Astrocyte of the spinal cord (primary cell): ENCODE measurements at regions not wholly inside any gene's neighbourhood (a gene's known extent, or its start where the extent isn't known, plus 50 kb on each side); places are given as distances from the start of the nearest gene placed in this dataset.
"Not testable (repeated sequence)": the region's sequence is repeated elsewhere in the genome, so short reads cannot be mapped to it uniquely, and the experiment has no call there.

ENCODE experiments used
- DNase-seq: peaks from one replicate; pipeline ENCODE4 v3.0.0; 2011; ENCODE audit warnings: low read depth, low spot score
- H3K4me3 ChIP-seq: 2 replicates; pipeline ENCODE4 v1.5.1; 2011; ENCODE audit warnings: low read depth, mild to moderate bottlenecking, low read length, moderate library complexity
- CTCF ChIP-seq: IDR thresholded peaks from 2 replicates; pipeline ENCODE4 v1.5.1; 2012; ENCODE audit warnings: low read depth, mild to moderate bottlenecking, low read length, inconsistent platforms
- in situ Hi-C: cut with HindIII; loops from 2 replicates; pipeline ENCODE4 v1.10.0; 2017; ENCODE audit warnings: low sequenced_read_pairs

- H3K4me3 ChIP-seq = no peak overlapping the region
- DNase-seq = no peak
- no peak for TF ChIP-seq CTCF
- in situ Hi-C loops = no loop called here
Measured at GRCh38 chr11:126135235-126136176, 72.8 kb upstream of the CDON start.

GRCh38 chr11:126134461-126135155 lies 71.9 kb upstream of the CDON start:
- in situ Hi-C loops = no loop called here
- TF ChIP-seq CTCF = no peak
- no peak overlapping the region for H3K4me3 ChIP-seq
- no peak for DNase-seq

GRCh38 chr11:126133901-126134300 lies 71.2 kb upstream of the CDON start:
- DNase-seq = no peak
- H3K4me3 ChIP-seq = no peak overlapping the region
- in situ Hi-C loops = no loop called here
- TF ChIP-seq CTCF = no peak

GRCh38 chr11:126132319-126132718 lies 69.7 kb upstream of the CDON start:
- in situ Hi-C loops = no loop called here
- no peak for TF ChIP-seq CTCF
- peak; percentile 41 for DNase-seq
- no peak overlapping the region for H3K4me3 ChIP-seq

GRCh38 chr11:126130781-126131180 lies 68.1 kb upstream of the CDON start:
- DNase-seq, H3K4me3 ChIP-seq, in situ Hi-C loops: not testable (repeated sequence)

GRCh38 chr11:126129727-126130671 lies 67.3 kb upstream of the CDON start:
- DNase-seq = no peak
- in situ Hi-C loops = no loop called here
- no peak for TF ChIP-seq CTCF
- no peak overlapping the region for H3K4me3 ChIP-seq
